GM12878 (cell line): ENCODE measurements at regions not wholly inside any gene's neighbourhood (a gene's known extent, or its start where the extent isn't known, plus 50 kb on each side); places are given as distances from the start of the nearest gene placed in this dataset.

Source experiments
- BCL11A ChIP-seq: IDR thresholded peaks from 2 replicates; pipeline ENCODE4 v1.6.1; 2011; ENCODE audit warnings: low read depth, low read length
- CHD4 ChIP-seq: fragments of 200-600 bp; sonication (generic); IDR thresholded peaks from 2 replicates; pipeline ENCODE4 v1.6.1; 2016; ENCODE audit warnings: mild to moderate bottlenecking
- CREB1 ChIP-seq: IDR thresholded peaks from 2 replicates; pipeline ENCODE4 v1.6.1; 2012; ENCODE audit warnings: low read depth, mild to moderate bottlenecking, inconsistent platforms
- CREM ChIP-seq: IDR thresholded peaks from 2 replicates; pipeline ENCODE4 v1.6.1; 2014; ENCODE audit warnings: antibody characterized with exemption, low read depth
- DPF2 ChIP-seq: fragments of 450-650 bp; IDR thresholded peaks from 2 replicates; pipeline ENCODE4 v1.6.1; 2017; ENCODE audit warnings: mild to moderate bottlenecking
- EP300 ChIP-seq, 2 experiments: fragments of 150-350 bp in 1 of 2; IDR thresholded peaks; 2 replicates each; pipeline ENCODE4 v1.6.1; 2011 to 2012; ENCODE audit warnings: low read depth in 2 of 2, low read length in 2 of 2, borderline replicate concordance in 1 of 2, improper control_type of control experiment in 1 of 2, inconsistent platforms in 1 of 2; ENCODE audit not compliant: control insufficient read depth in 1 of 2
- GABPA ChIP-seq: IDR thresholded peaks from 2 replicates; pipeline ENCODE4 v1.6.1; 2014; ENCODE audit warnings: antibody characterized with exemption, low read depth, mild to moderate bottlenecking, inconsistent platforms
- IRF3 ChIP-seq: fragments of 450-650 bp; IDR thresholded peaks from 2 replicates; pipeline ENCODE4 v1.6.1; 2014; ENCODE audit warnings: mild to moderate bottlenecking
- JUNB ChIP-seq: IDR thresholded peaks from 2 replicates; pipeline ENCODE4 v1.6.1; 2016; ENCODE audit warnings: antibody characterized with exemption, mild to moderate bottlenecking
- KAT2A ChIP-seq: conservative IDR thresholded peaks from 2 replicates; pipeline ENCODE4 v1.6.1; 2011; ENCODE audit warnings: low read depth, low read length; ENCODE audit not compliant: control insufficient read depth
- KLF5 ChIP-seq: fragments of 450-650 bp; IDR thresholded peaks from 2 replicates; pipeline ENCODE4 v1.6.1; 2014; ENCODE audit warnings: mild to moderate bottlenecking; ENCODE audit not compliant: partially characterized antibody
- NRF1 ChIP-seq: conservative IDR thresholded peaks from 2 replicates; pipeline ENCODE4 v1.6.1; 2011; ENCODE audit warnings: mild to moderate bottlenecking, low read depth, low read length, improper control_type of control experiment
- PAX5 ChIP-seq: IDR thresholded peaks from 2 replicates; pipeline ENCODE4 v1.6.1; 2011; ENCODE audit warnings: low read depth, low read length, borderline replicate concordance
- PML ChIP-seq: IDR thresholded peaks from 2 replicates; pipeline ENCODE4 v1.6.1; 2012; ENCODE audit warnings: low read length, inconsistent platforms
- POLR2A ChIP-seq: IDR thresholded peaks from 2 replicates; pipeline ENCODE4 v1.6.1; 2011; ENCODE audit warnings: low read depth, mild to moderate bottlenecking, low read length
- RFX5 ChIP-seq: IDR thresholded peaks from 2 replicates; pipeline ENCODE4 v1.6.1; 2011; ENCODE audit warnings: low read depth, low read length, improper control_type of control experiment
- RUNX3 ChIP-seq: IDR thresholded peaks from 2 replicates; pipeline ENCODE4 v1.6.1; 2012; ENCODE audit warnings: low read length, inconsistent platforms
- SKIL ChIP-seq: fragments of 450-650 bp; IDR thresholded peaks from 2 replicates; pipeline ENCODE4 v1.6.1; 2017; ENCODE audit warnings: mild to moderate bottlenecking, low read depth, inconsistent platforms; ENCODE audit not compliant: poor library complexity, severe bottlenecking
- SMC3 ChIP-seq: IDR thresholded peaks from 2 replicates; pipeline ENCODE4 v1.6.1; 2011; ENCODE audit warnings: low read length, improper control_type of control experiment, borderline replicate concordance
- STAT3 ChIP-seq: IDR thresholded peaks from 2 replicates; pipeline ENCODE4 v1.6.1; 2011; ENCODE audit warnings: low read depth, low read length, improper control_type of control experiment
- SUPT20H ChIP-seq: IDR thresholded peaks from 2 replicates; pipeline ENCODE4 v1.6.1; 2011; ENCODE audit warnings: low read depth, mild to moderate bottlenecking, low read length, moderate library complexity, borderline replicate concordance; ENCODE audit not compliant: control insufficient read depth
- TARDBP ChIP-seq: IDR thresholded peaks from 2 replicates; pipeline ENCODE4 v1.6.1; 2016; ENCODE audit warnings: borderline replicate concordance
- WRNIP1 ChIP-seq: IDR thresholded peaks from 2 replicates; pipeline ENCODE4 v1.6.1; 2011; ENCODE audit warnings: low read depth, low read length, improper control_type of control experiment, borderline replicate concordance
- ZBTB4 ChIP-seq: fragments of 450-650 bp; formaldehyde crosslinking; IDR thresholded peaks from 2 replicates; pipeline ENCODE4 v1.4.0; 2022; ENCODE audit warnings: mild to moderate bottlenecking, moderate library complexity
- ZNF207 ChIP-seq: fragments of 450-650 bp; IDR thresholded peaks from 2 replicates; pipeline ENCODE4 v1.6.1; 2014; ENCODE audit warnings: antibody characterized with exemption, mild to moderate bottlenecking, borderline replicate concordance
- TF ChIP-seq, protein P1 (sequence below): fragments of 450-650 bp; conservative IDR thresholded peaks from 2 replicates; pipeline ENCODE4 v1.6.1; 2017; ENCODE audit warnings: mild to moderate bottlenecking, moderate library complexity

DNA sequence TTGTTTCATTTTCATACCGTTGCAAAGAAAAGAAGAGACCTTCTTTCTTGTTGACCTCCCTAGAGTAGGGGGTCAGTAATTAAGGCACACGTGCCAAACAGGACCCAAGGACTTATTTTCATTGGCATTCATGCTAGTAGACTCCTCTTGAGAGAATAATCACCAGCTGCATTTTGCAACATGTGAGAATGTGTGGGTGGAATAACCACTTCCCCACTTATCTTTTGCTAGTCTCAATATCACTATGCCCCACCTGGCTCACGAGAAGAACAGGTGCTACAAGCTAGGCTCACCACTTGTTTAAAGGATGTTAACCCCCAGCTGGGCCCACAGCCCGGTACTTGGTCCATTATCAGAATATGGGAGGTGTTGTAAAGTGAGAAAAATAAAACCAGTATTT is 460.7 kb upstream of the MEF2C start (continued):
- TF ChIP-seq NRF1 (no peak), PAX5 (peak; percentile 98), ZBTB4 (CRISPR knock-in tag) (no peak), PML (peak; percentile 98), POLR2A (no peak), CHD4 (no peak), CREM (peak; percentile 98), GABPA (peak; percentile 79), ZNF207 (peak; percentile 65; the same call in 1 of the 2 replicates), DPF2 (peak; percentile 99), BCL11A (peak; percentile 100), TARDBP (peak; percentile 76; the same call in 1 of the 2 replicates), STAT3 (peak; percentile 94), SUPT20H (no peak), KLF5 (peak; percentile 93), RUNX3 (peak; percentile 100), JUNB (peak; percentile 97), IRF3 (no peak), KAT2A (no peak), SKIL (peak; percentile 95), RFX5 (no peak), WRNIP1 (no peak), SMC3 (peak; percentile 30; the same call in 1 of the 2 replicates), CREB1 (peak; percentile 70), EP300 (IDR thresholded peaks at IDR 0.05; ENCODE audit: borderline replicate concordance in 1 of 2, control insufficient read depth in 1 of 2, low read depth in 2 of 2, low read length in 2 of 2) (peak; percentile 100)
- TF ChIP-seq, protein P1, sequence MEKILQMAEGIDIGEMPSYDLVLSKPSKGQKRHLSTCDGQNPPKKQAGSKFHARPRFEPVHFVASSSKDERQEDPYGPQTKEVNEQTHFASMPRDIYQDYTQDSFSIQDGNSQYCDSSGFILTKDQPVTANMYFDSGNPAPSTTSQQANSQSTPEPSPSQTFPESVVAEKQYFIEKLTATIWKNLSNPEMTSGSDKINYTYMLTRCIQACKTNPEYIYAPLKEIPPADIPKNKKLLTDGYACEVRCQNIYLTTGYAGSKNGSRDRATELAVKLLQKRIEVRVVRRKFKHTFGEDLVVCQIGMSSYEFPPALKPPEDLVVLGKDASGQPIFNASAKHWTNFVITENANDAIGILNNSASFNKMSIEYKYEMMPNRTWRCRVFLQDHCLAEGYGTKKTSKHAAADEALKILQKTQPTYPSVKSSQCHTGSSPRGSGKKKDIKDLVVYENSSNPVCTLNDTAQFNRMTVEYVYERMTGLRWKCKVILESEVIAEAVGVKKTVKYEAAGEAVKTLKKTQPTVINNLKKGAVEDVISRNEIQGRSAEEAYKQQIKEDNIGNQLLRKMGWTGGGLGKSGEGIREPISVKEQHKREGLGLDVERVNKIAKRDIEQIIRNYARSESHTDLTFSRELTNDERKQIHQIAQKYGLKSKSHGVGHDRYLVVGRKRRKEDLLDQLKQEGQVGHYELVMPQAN, result 0 out of 2 replicates have a peak, but pooled peaks have one; percentile 26
